ENCODE measurements at regions not wholly inside any gene's neighbourhood (a gene's known extent, or its start where the extent isn't known, plus 50 kb on each side); places are given as distances from the start of the nearest gene placed in this dataset.

DNA sequence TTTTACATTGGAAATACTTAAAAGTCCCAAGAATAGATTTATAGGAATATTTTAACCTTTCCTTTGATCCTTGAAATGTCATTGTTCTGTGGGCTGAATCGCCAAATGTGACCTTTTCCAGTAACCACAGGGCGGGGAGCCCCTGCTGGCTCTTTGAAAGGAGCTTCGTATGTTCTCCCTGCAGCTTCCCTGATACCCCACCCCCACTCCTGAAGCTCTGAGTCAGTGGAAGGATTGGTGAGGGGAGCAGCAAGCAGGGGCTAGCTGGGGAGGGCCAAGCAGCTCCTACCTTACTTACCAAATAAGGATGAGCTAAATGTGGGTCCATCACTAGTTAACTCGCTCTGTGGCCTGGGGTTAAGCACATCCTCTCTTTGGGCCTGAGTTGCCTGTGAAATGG lies 87.7 kb downstream of the CHST1 start:
- TF ChIP-seq, protein P1, sequence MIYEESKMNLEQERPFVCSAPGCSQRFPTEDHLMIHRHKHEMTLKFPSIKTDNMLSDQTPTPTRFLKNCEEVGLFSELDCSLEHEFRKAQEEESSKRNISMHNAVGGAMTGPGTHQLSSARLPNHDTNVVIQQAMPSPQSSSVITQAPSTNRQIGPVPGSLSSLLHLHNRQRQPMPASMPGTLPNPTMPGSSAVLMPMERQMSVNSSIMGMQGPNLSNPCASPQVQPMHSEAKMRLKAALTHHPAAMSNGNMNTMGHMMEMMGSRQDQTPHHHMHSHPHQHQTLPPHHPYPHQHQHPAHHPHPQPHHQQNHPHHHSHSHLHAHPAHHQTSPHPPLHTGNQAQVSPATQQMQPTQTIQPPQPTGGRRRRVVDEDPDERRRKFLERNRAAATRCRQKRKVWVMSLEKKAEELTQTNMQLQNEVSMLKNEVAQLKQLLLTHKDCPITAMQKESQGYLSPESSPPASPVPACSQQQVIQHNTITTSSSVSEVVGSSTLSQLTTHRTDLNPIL (CRISPR knock-in tag; IDR thresholded peaks at IDR 0.05; ENCODE audit: low read depth), result no peak
- no peak for TF ChIP-seq ZFP30 (CRISPR knock-in tag; IDR thresholded peaks at IDR 0.05)
- TF ChIP-seq, protein P2, sequence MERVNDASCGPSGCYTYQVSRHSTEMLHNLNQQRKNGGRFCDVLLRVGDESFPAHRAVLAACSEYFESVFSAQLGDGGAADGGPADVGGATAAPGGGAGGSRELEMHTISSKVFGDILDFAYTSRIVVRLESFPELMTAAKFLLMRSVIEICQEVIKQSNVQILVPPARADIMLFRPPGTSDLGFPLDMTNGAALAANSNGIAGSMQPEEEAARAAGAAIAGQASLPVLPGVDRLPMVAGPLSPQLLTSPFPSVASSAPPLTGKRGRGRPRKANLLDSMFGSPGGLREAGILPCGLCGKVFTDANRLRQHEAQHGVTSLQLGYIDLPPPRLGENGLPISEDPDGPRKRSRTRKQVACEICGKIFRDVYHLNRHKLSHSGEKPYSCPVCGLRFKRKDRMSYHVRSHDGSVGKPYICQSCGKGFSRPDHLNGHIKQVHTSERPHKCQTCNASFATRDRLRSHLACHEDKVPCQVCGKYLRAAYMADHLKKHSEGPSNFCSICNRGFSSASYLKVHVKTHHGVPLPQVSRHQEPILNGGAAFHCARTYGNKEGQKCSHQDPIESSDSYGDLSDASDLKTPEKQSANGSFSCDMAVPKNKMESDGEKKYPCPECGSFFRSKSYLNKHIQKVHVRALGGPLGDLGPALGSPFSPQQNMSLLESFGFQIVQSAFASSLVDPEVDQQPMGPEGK (CRISPR knock-in tag; IDR thresholded peaks at IDR 0.05; ENCODE audit: borderline replicate concordance), result no peak
- no peak for TF ChIP-seq RARB (CRISPR knock-in tag; IDR thresholded peaks at IDR 0.05)
- TF ChIP-seq, protein P3, sequence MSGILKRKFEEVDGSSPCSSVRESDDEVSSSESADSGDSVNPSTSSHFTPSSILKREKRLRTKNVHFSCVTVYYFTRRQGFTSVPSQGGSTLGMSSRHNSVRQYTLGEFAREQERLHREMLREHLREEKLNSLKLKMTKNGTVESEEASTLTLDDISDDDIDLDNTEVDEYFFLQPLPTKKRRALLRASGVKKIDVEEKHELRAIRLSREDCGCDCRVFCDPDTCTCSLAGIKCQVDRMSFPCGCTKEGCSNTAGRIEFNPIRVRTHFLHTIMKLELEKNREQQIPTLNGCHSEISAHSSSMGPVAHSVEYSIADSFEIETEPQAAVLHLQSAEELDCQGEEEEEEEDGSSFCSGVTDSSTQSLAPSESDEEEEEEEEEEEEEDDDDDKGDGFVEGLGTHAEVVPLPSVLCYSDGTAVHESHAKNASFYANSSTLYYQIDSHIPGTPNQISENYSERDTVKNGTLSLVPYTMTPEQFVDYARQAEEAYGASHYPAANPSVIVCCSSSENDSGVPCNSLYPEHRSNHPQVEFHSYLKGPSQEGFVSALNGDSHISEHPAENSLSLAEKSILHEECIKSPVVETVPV (CRISPR knock-in tag; IDR thresholded peaks at IDR 0.05), result no peak
- TF ChIP-seq BACH2 (CRISPR knock-in tag; IDR thresholded peaks at IDR 0.05; ENCODE audit: borderline replicate concordance), result no peak
